ENCODE measurements at regions not wholly inside any gene's neighbourhood (a gene's known extent, or its start where the extent isn't known, plus 50 kb on each side); places are given as distances from the start of the nearest gene placed in this dataset.

GRCh38 chrX:124518885-124519284 lies 172.5 kb downstream of the SH2D1A start:
- no peaks in the 10 kb centered on the region for H3K27me3 ChIP-seq (ENCODE audit: control insufficient read depth in 2 of 2, insufficient read depth in 2 of 2, low read length in 2 of 2)
- no peaks in the 10 kb centered on the region for H3K79me2 ChIP-seq (ENCODE audit: insufficient read depth, low read length)
- no peak overlapping the region for H2AFZ ChIP-seq (ENCODE audit: insufficient read depth, low read depth, low read length, poor library complexity, severe bottlenecking)
- H3K4me3 Mint-ChIP-seq: no peak overlapping the region
- H3K36me3 Mint-ChIP-seq: no peaks in the 10 kb centered on the region
- no peak overlapping the region for H3K27ac Mint-ChIP-seq
- H3K4me1 ChIP-seq (ENCODE audit: control insufficient read depth in 1 of 2, insufficient read depth in 2 of 2, low read length in 2 of 2): no peaks in the 10 kb centered on the region
- intact Hi-C loops (cut with micrococcal nuclease): no loop called here
- no peaks in the 10 kb centered on the region for H3K36me3 ChIP-seq (replicated peaks in 1 of 2; ENCODE audit: control insufficient read depth in 1 of 2, insufficient read depth in 2 of 2, low read length in 2 of 2)
- no peak overlapping the region for H3K4me3 ChIP-seq (replicated peaks in 1 of 3; ENCODE audit: low read depth in 2 of 3, low read length in 3 of 3)
- H3K9ac ChIP-seq (ENCODE audit: insufficient read depth, low read length, poor library complexity, severe bottlenecking): no peak overlapping the region
- H3K9me3 ChIP-seq (replicated peaks in 1 of 2; ENCODE audit: control insufficient read depth in 1 of 2, insufficient read depth in 1 of 2, low read length in 2 of 2): no peaks in the 10 kb centered on the region
- peaks cover 2 to 7% (median 3%) of the 10 kb centered on the region in 7 donors for H3K9me3 Mint-ChIP-seq
- no peaks in the 10 kb centered on the region for H3K4me1 Mint-ChIP-seq
- DNase-seq: no peak
- WGBS (ENCODE audit: insufficient coverage): no CpG with 5 or more reads among the region's 1 CpG
- H4K20me1 ChIP-seq (ENCODE audit: insufficient read depth, low read length): no peaks in the 10 kb centered on the region
- H3K27me3 Mint-ChIP-seq (ENCODE audit: low read depth in 3 of 3): peaks cover 0 to 2% (median 0%) of the 10 kb centered on the region in 3 donors
- H3K27ac ChIP-seq (ENCODE audit: low read depth in 1 of 2, low read length in 2 of 2): no peak overlapping the region
- no peak for TF ChIP-seq CTCF (IDR thresholded peaks at IDR 0.05)
- H3K4me2 ChIP-seq (replicated peaks; ENCODE audit: extremely low read depth, low read length, poor library complexity, severe bottlenecking): no peak overlapping the region

- peaks cover 0 to 3% (median 2%) of the 10 kb centered on the region in 3 donors for H3K27me3 Mint-ChIP-seq (ENCODE audit: low read depth in 3 of 3)
- Histone ChIP-seq H3K9me3 (replicated peaks in 1 of 2; ENCODE audit: control insufficient read depth in 1 of 2, insufficient read depth in 1 of 2, low read length in 2 of 2) (no peaks in the 10 kb centered on the region), H3K4me3 (replicated peaks in 1 of 3; ENCODE audit: low read depth in 2 of 3, low read length in 3 of 3) (no peak overlapping the region), H3K79me2 (ENCODE audit: insufficient read depth, low read length) (no peaks in the 10 kb centered on the region), H3K27ac (ENCODE audit: low read depth in 1 of 2, low read length in 2 of 2) (no peak overlapping the region), H2AFZ (ENCODE audit: insufficient read depth, low read depth, low read length, poor library complexity, severe bottlenecking) (no peak overlapping the region), H3K4me1 (ENCODE audit: control insufficient read depth in 1 of 2, insufficient read depth in 2 of 2, low read length in 2 of 2) (no peaks in the 10 kb centered on the region), H3K9ac (ENCODE audit: insufficient read depth, low read length, poor library complexity, severe bottlenecking) (no peak overlapping the region), H3K4me2 (replicated peaks; ENCODE audit: extremely low read depth, low read length, poor library complexity, severe bottlenecking) (no peak overlapping the region), H3K36me3 (replicated peaks in 1 of 2; ENCODE audit: control insufficient read depth in 1 of 2, insufficient read depth in 2 of 2, low read length in 2 of 2) (no peaks in the 10 kb centered on the region), H4K20me1 (ENCODE audit: insufficient read depth, low read length) (no peaks in the 10 kb centered on the region), H3K27me3 (ENCODE audit: control insufficient read depth in 2 of 2, insufficient read depth in 2 of 2, low read length in 2 of 2) (no peaks in the 10 kb centered on the region)
- no CpG with 5 or more reads among the region's 3 CpGs for WGBS (ENCODE audit: insufficient coverage)
- no peak overlapping the region for H3K4me3 Mint-ChIP-seq
- H3K4me1 Mint-ChIP-seq: no peaks in the 10 kb centered on the region
- H3K9me3 Mint-ChIP-seq: peaks cover 0 to 6% (median 0%) of the 10 kb centered on the region in 7 donors
- DNase-seq: no peak
- H3K36me3 Mint-ChIP-seq: no peaks in the 10 kb centered on the region
- intact Hi-C loops (cut with micrococcal nuclease): no loop called here
- no peak for TF ChIP-seq CTCF (IDR thresholded peaks at IDR 0.05)
- H3K27ac Mint-ChIP-seq: no peak overlapping the region
Observed at GRCh38 chrX:124524852-124525251, 178.5 kb downstream of the SH2D1A start.

Measured in CD14-positive monocyte (primary cell).